ENCODE measurements at regions not wholly inside any gene's neighbourhood (a gene's known extent, or its start where the extent isn't known, plus 50 kb on each side); places are given as distances from the start of the nearest gene placed in this dataset.

GRCh38 chr5:152907488-152908245, 502.6 kb upstream of the NMUR2 start:
- no peak overlapping the region for H3K27ac ChIP-seq (ENCODE audit: low read depth, low read length)
- H3K27me3 ChIP-seq (ENCODE audit: insufficient read depth, low read length): no peaks in the 10 kb centered on the region
- no peaks in the 10 kb centered on the region for H3K36me3 ChIP-seq (ENCODE audit: control insufficient read depth in 1 of 2, insufficient read depth in 2 of 2, low read length in 2 of 2)
- intact Hi-C loops (cut with micrococcal nuclease): no loop called here
- H4K20me1 ChIP-seq (ENCODE audit: insufficient read depth): no peaks in the 10 kb centered on the region
- no TSS peak for BruUV-seq (replicated peaks)
- H3K4me3 ChIP-seq (replicated peaks in 1 of 2; ENCODE audit: low read depth in 1 of 2, low read length in 2 of 2): no peak overlapping the region
- ATAC-seq: no peak
- no peak for DNase-seq (ENCODE audit: low read depth, low spot score)
- no peak overlapping the region for H2AFZ ChIP-seq (ENCODE audit: low read depth, low read length, poor library complexity, severe bottlenecking)
- peaks cover 3 to 4% of the 10 kb centered on the region in 2 experiments; a peak in 2 of 4 replicates for H3K9me3 ChIP-seq (ENCODE audit: control insufficient read depth in 1 of 2, insufficient read depth in 1 of 2, low read depth in 1 of 2, low read length in 2 of 2)
- ChIA-PET RAD21 (ENCODE audit: low non-redundant PET in 1 of 2, low total read pairs in 2 of 2, uncharacterized antibody in 2 of 2, unreplicated experiment in 2 of 2) (no interaction called here), POLR2A (no interaction called here), CTCF (no interaction called here)
- no peaks in the 10 kb centered on the region for H3K9me2 ChIP-seq (ENCODE audit: insufficient read depth)
- no peak overlapping the region for H3K9ac ChIP-seq (ENCODE audit: low read length)
- no peak overlapping the region for H3K4me2 ChIP-seq (ENCODE audit: low read length)
- TF ChIP-seq ATF3 (IDR thresholded peaks at IDR 0.05) (no peak), SIN3A (IDR thresholded peaks at IDR 0.05; ENCODE audit: low read depth) (no peak), CTCF (IDR thresholded peaks at IDR 0.05 in 2 of 3, conservative IDR thresholded peaks at IDR 0.05 in 1 of 3; ENCODE audit: borderline replicate concordance in 1 of 3, insufficient read depth in 1 of 3, low read depth in 2 of 3, low read length in 2 of 3) (no peak), POLR2AphosphoS5 (IDR thresholded peaks at IDR 0.05; ENCODE audit: low read depth, low read length) (no peak), SRF (IDR thresholded peaks at IDR 0.05; ENCODE audit: low read depth) (no peak), ZBTB33 (IDR thresholded peaks at IDR 0.05; ENCODE audit: extremely low read depth, insufficient replicate concordance, low read length) (no peak), ZFX (IDR thresholded peaks at IDR 0.05) (no peak), CBX3 (IDR thresholded peaks at IDR 0.05; ENCODE audit: low read depth) (no peak), JUND (IDR thresholded peaks at IDR 0.05) (no peak), RAD21 (IDR thresholded peaks at IDR 0.05; ENCODE audit: low read depth) (no peak), EZH2phosphoT487 (IDR thresholded peaks at IDR 0.05; ENCODE audit: borderline replicate concordance) (no peak)
- H3K4me1 ChIP-seq (ENCODE audit: control insufficient read depth in 1 of 2, insufficient read depth in 2 of 2, low read length in 2 of 2): no peaks in the 10 kb centered on the region
- H3K79me2 ChIP-seq (ENCODE audit: insufficient read depth, low read length): no peaks in the 10 kb centered on the region
